BE2C (cell line): ENCODE measurements at regions not wholly inside any gene's neighbourhood (a gene's known extent, or its start where the extent isn't known, plus 50 kb on each side); places are given as distances from the start of the nearest gene placed in this dataset.

Source experiments
- DNase-seq: peaks from one replicate; pipeline ENCODE4 v3.0.0-alpha.2; 2020
- H3K27me3 ChIP-seq: fragments of 250-450 bp; sonication (Bioruptor Pico); 2 replicates; pipeline ENCODE4 v1.5.1; 2020; ENCODE audit warnings: mild to moderate bottlenecking
- H3K36me3 ChIP-seq: fragments of 250-450 bp; sonication (Bioruptor Pico); 2 replicates; pipeline ENCODE4 v1.5.1; 2020; ENCODE audit warnings: mild to moderate bottlenecking
- H3K4me1 ChIP-seq: fragments of 250-450 bp; sonication (Bioruptor Pico); 2 replicates; pipeline ENCODE4 v1.5.1; 2020
- H3K4me3 ChIP-seq: 2 replicates; pipeline ENCODE4 v1.5.1; 2011; ENCODE audit warnings: low read depth, low read length
- H3K9me3 ChIP-seq: fragments of 250-450 bp; sonication (Bioruptor Pico); 2 replicates; pipeline ENCODE4 v1.5.1; 2020
- TF ChIP-seq, protein P1 (sequence below): IDR thresholded peaks from 2 replicates; pipeline ENCODE4 v1.5.1; 2012; ENCODE audit warnings: mild to moderate bottlenecking, low read depth, low read length

DNA sequence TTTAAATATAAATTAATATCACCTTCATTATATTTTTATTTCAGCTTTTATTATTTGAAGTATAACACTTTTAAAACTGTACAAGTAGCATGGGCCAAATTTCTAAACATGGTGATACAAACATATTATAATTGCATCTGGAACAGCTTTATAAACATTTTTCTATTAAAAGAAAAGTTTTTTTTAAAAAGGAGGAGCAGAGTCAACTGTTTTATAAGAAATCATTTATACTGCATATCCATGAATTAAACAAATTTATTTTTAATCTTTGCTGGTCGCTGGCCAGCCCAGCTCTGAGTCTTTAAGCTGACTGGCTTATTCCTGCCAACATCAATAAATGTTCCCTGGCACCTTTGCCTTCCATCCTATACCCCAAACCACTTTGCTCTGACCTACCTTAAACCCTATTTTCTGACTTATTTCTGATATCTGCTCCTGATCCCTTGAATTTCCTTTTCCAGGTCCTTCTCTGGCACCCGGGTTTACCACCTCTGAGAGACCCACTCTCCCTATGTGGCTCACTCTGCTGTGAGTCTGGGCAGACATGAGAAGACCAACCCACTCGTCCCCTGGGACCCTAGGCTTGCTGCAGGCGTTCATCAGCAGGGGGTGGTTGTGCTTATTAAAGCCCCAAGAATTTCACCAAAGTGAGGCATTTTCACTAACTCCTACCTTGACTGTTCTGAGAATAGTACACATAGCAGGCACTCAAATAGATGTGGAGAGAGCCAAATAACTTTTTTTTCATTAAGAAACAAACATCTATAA, 220.3 kb downstream of the KLF12 start:
- Histone ChIP-seq H3K9me3 (no peaks in the 10 kb centered on the region), H3K4me3 (no peak overlapping the region), H3K27me3 (no peaks in the 10 kb centered on the region), H3K36me3 (no peaks in the 10 kb centered on the region), H3K4me1 (peaks cover 10% of the 10 kb centered on the region)
- TF ChIP-seq, protein P1, sequence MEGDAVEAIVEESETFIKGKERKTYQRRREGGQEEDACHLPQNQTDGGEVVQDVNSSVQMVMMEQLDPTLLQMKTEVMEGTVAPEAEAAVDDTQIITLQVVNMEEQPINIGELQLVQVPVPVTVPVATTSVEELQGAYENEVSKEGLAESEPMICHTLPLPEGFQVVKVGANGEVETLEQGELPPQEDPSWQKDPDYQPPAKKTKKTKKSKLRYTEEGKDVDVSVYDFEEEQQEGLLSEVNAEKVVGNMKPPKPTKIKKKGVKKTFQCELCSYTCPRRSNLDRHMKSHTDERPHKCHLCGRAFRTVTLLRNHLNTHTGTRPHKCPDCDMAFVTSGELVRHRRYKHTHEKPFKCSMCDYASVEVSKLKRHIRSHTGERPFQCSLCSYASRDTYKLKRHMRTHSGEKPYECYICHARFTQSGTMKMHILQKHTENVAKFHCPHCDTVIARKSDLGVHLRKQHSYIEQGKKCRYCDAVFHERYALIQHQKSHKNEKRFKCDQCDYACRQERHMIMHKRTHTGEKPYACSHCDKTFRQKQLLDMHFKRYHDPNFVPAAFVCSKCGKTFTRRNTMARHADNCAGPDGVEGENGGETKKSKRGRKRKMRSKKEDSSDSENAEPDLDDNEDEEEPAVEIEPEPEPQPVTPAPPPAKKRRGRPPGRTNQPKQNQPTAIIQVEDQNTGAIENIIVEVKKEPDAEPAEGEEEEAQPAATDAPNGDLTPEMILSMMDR = no peak
- DNase-seq = peak; percentile 72

DNA sequence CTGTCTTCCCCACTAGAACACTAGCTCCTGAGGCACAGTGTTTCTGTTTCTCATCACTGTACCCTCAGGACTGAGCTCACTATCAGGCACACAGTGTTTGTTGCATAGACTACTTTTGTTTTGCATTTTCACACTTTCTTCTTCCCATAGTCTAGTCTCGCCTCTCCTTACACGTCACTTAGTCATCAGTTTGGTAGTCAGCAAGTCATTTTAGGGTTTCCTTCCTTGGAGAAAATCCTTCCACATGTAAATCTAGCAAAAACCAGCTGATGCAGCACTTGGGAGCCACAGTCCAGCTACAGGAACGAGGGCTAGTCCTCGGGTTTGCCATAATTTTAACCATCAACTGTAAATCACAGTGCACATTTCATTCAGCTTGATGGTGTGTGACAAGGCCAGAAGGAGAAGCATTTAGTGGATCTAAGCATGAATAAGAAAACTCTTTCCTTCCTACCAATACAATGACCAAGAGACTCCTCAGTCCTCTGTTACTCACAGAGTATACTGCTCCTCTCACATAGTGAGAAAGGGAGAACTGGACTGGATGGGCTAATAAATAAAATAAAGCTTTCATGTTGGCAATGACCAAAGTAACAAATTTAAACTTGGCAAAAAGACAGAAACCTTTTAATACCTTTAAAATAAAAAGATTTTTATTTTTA, 221.0 kb downstream of the KLF12 start:
- Histone ChIP-seq H3K27me3 (no peaks in the 10 kb centered on the region), H3K4me1 (peaks cover 10% of the 10 kb centered on the region), H3K36me3 (no peaks in the 10 kb centered on the region), H3K4me3 (no peak overlapping the region), H3K9me3 (no peaks in the 10 kb centered on the region)
- TF ChIP-seq, protein P1 = no peak
- no peak for DNase-seq

DNA sequence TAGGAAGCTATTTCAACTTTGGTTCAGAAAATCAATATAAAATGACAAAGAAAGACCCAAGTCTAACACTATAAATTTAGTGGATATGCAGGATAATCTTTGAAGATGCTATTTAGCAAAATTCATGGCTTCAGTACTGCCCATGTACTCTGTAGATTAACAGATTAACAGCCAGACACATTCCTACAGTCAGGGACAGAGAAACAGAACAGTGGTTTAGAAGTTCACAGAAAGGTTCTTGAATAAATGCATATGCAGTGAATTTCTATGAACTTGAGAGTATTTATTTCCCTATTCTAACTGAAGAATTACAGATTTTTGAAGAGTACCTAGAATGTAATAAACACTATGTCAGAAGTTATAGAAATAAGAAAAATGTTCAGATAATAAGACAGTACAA, 222.8 kb downstream of the KLF12 start:
- Histone ChIP-seq H3K9me3 (no peaks in the 10 kb centered on the region), H3K36me3 (no peaks in the 10 kb centered on the region), H3K4me3 (no peak overlapping the region), H3K4me1 (peaks cover 10% of the 10 kb centered on the region), H3K27me3 (no peaks in the 10 kb centered on the region)
- DNase-seq = no peak
- TF ChIP-seq, protein P1 = no peak

DNA sequence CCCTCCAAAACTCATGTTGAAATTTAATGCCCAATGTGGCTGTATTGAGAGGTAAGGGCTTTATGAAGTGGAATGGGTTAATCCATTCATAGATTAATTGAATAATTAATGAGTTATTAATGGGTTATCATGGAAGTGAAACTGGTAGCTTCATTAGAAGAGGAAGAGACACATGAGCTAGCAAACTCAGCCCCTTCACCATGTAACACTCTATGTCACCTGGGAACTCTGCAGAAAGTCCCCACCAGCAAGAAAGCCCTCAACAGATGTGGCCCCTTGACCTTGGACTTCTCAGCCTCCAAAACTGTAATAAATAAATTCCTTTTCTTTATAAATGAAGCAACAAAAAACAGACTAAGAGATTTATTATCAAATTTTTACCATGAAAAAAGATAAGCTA, 223.5 kb downstream of the KLF12 start:
- no peak for DNase-seq
- Histone ChIP-seq H3K9me3 (no peaks in the 10 kb centered on the region), H3K4me3 (no peak overlapping the region), H3K36me3 (no peaks in the 10 kb centered on the region), H3K4me1 (peaks cover 12% of the 10 kb centered on the region), H3K27me3 (no peaks in the 10 kb centered on the region)
- TF ChIP-seq, protein P1 = no peak

DNA sequence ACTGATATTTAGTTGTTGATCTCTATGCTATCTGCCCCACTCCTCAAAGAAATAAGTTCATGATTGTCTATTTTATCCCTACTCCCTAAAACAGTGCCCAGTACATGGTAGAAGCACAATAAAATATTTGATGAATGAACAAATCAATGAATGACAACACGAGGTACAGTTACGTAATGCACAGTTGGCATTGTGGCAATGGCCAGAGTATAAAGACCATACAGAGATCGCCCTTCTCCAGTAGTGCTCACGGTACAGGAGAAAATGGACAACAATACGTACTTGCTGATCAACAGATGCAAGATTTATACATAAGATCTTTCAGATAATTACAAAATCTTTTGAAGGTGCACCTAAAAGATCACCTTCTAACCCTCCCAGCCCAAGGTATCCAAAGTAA, 225.4 kb downstream of the KLF12 start:
- Histone ChIP-seq H3K36me3 (no peaks in the 10 kb centered on the region), H3K9me3 (no peaks in the 10 kb centered on the region), H3K27me3 (no peaks in the 10 kb centered on the region), H3K4me3 (no peak overlapping the region), H3K4me1 (peaks cover 5% of the 10 kb centered on the region; the same call in 1 of the 2 replicates)
- DNase-seq = no peak
- TF ChIP-seq, protein P1 = no peak

DNA sequence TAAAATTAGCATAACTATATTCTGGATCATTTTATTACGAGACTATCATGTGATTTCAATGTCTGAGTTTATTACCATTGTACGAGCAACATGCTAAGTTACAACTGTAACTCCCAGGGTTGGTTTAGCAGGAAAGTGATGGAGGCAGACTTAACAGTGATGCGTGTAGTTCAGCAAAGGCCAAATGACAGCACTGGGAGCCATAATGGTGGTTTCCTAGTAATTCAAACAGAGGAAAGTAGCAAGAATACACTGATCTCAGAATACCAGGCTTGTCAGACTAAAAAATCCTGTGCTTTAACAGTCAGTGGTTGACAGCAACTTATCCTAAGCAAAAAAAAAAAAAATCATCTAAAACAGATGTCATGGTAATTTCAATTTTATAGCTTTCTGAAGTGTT, 229.6 kb downstream of the KLF12 start:
- no peak for DNase-seq
- no peaks in the 10 kb centered on the region for H3K36me3 ChIP-seq
- no peaks in the 10 kb centered on the region for H3K9me3 ChIP-seq
- TF ChIP-seq, protein P1 = no peak
- no peak overlapping the region for H3K4me3 ChIP-seq
- peaks cover 34% of the 10 kb centered on the region for H3K4me1 ChIP-seq
- no peaks in the 10 kb centered on the region for H3K27me3 ChIP-seq
